ENCODE measurements at regions not wholly inside any gene's neighbourhood (a gene's known extent, or its start where the extent isn't known, plus 50 kb on each side); places are given as distances from the start of the nearest gene placed in this dataset.

GRCh38 chr5:160961761-160962160 lies 109.8 kb upstream of the ATP10B start:
- no peak for TF ChIP-seq POLR2AphosphoS5 (IDR thresholded peaks at IDR 0.05)
- no peak for TF ChIP-seq CTCF (IDR thresholded peaks at IDR 0.05)
- TF ChIP-seq POLR2A (IDR thresholded peaks at IDR 0.05), result no peak
